ENCODE measurements at regions not wholly inside any gene's neighbourhood (a gene's known extent, or its start where the extent isn't known, plus 50 kb on each side); places are given as distances from the start of the nearest gene placed in this dataset.

GRCh38 chr5:165919196-165919595, 2372.2 kb upstream of the WWC1 start:
- no peak for DNase-seq (ENCODE audit: low read depth, low spot score)
- Histone ChIP-seq H3K79me2 (ENCODE audit: control insufficient read depth, insufficient read depth, low read length) (no peaks in the 10 kb centered on the region), H2AFZ (ENCODE audit: low read depth, low read length) (no peak overlapping the region), H4K20me1 (replicated peaks; ENCODE audit: control insufficient read depth, extremely low read depth, insufficient read depth, low read length) (no peaks in the 10 kb centered on the region), H3K27ac (ENCODE audit: insufficient read depth, low read depth, low read length) (no peak overlapping the region), H3K9me3 (replicated peaks; ENCODE audit: control insufficient read depth, insufficient read depth, low read length) (peaks cover 2% of the 10 kb centered on the region), H3K36me3 (ENCODE audit: control insufficient read depth in 2 of 2, extremely low read depth in 1 of 2, insufficient read depth in 2 of 2, low read length in 2 of 2) (no peaks in the 10 kb centered on the region), H3K4me2 (ENCODE audit: insufficient read depth, low read length) (no peak overlapping the region), H3K9me1 (replicated peaks; ENCODE audit: control insufficient read depth, extremely low read depth, insufficient read depth, low read length) (no peaks in the 10 kb centered on the region), H3K9ac (replicated peaks; ENCODE audit: extremely low read depth, insufficient read depth, low read length) (no peak overlapping the region), H3K4me1 (ENCODE audit: control insufficient read depth, extremely low read depth, insufficient read depth, low read length) (no peaks in the 10 kb centered on the region), H3K27me3 (ENCODE audit: control insufficient read depth in 2 of 2, insufficient read depth in 2 of 2, low read length in 2 of 2) (no peaks in the 10 kb centered on the region), H3K4me3 (replicated peaks in 1 of 3; ENCODE audit: insufficient read depth in 1 of 3, low read depth in 1 of 3, low read length in 3 of 3) (no peak overlapping the region)
- CTCF ChIA-PET, result no interaction called here
- dilution Hi-C loops (cut with MboI; ENCODE audit: extremely low pct_ligation_motif_present, low sequenced_read_pairs) (no loop called here), intact Hi-C loops (cut with micrococcal nuclease) (no loop called here)
- BruUV-seq (replicated peaks), result no TSS peak
- no peak for FAIRE-seq
- POLR2A ChIA-PET, result no interaction called here
- TF ChIP-seq CTCF (IDR thresholded peaks at IDR 0.05; ENCODE audit: extremely low read depth in 1 of 2, insufficient read depth in 1 of 2, low read depth in 1 of 2, low read length in 2 of 2), result no peak
- no peak for TF ChIP-seq GATA2 (IDR thresholded peaks at IDR 0.05; ENCODE audit: insufficient read depth, insufficient read length, low read depth, low read length)
- TF ChIP-seq JUN (IDR thresholded peaks at IDR 0.05; ENCODE audit: borderline replicate concordance, insufficient read depth, insufficient read length, low read depth), result no peak
- no peak for TF ChIP-seq FOS (IDR thresholded peaks at IDR 0.05; ENCODE audit: borderline replicate concordance, insufficient read depth, low read length)
- TF ChIP-seq POLR2A (IDR thresholded peaks at IDR 0.05; ENCODE audit: low read depth, low read length), result no peak
- TF ChIP-seq POLR2AphosphoS5 (IDR thresholded peaks at IDR 0.05; ENCODE audit: insufficient read depth, low read depth, low read length), result no peak
- no peak for TF ChIP-seq MYC (IDR thresholded peaks at IDR 0.05; ENCODE audit: low read depth, low read length)
- no peak for TF ChIP-seq EZH2 (IDR thresholded peaks at IDR 0.05; ENCODE audit: borderline replicate concordance, low read depth, low read length, severe bottlenecking)
- TF ChIP-seq MAX (IDR thresholded peaks at IDR 0.05; ENCODE audit: insufficient read depth, insufficient read length), result no peak

Measured in endothelial cell of umbilical vein (primary cell).